ENCODE measurements at regions not wholly inside any gene's neighbourhood (a gene's known extent, or its start where the extent isn't known, plus 50 kb on each side); places are given as distances from the start of the nearest gene placed in this dataset.

DNA sequence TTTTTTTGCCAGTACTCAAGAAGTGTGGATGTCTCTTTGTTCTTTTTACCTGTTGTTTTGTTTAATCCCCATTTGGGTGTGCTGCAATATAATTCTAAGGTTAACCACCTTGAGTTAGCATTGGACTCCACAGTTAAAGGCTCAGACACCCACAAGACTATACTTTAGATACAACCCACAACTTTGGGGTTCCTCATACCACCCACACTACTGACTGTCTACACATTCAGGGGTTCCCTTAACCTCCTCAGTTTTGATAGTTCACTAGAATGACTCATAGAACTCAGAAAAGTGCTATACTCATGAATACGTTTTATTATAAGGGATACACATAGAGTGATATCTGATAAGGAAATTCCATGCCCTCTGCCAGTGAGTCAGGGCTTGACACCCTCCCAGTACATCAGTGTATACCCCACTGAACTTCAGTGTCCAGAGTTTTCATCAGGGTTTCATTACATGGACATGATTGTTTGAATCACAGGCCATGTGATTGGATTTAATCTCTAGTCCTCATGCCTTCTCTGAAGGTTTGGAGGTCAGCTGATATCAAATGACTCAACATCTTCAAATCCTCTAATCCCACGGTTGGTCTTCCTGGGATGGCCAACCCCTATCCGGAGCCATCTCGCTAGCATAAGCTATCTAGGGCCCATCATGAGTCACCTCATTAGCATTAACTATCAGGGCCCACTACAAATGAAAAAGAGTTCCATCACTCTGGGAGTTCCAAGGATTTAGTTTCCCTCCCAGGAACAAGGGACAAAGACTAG is 357.7 kb upstream of the EMCN start:
- Histone ChIP-seq H3K27me3 (replicated peaks; ENCODE audit: insufficient read depth, low read depth, low read length, poor library complexity) (no peaks in the 10 kb centered on the region), H3K36me3 (ENCODE audit: insufficient read depth, low read length, poor library complexity, severe bottlenecking) (no peaks in the 10 kb centered on the region), H3K27ac (ENCODE audit: low read depth, low read length, poor library complexity, severe bottlenecking) (no peak overlapping the region), H3K4me3 (ENCODE audit: low read depth, low read length, poor library complexity, severe bottlenecking) (no peak overlapping the region), H3K9me3 (ENCODE audit: low read depth, low read length, poor library complexity, severe bottlenecking) (no peaks in the 10 kb centered on the region), H3K4me1 (ENCODE audit: insufficient read depth, low read length, poor library complexity, severe bottlenecking) (no peaks in the 10 kb centered on the region)
- POLR2A ChIA-PET (ENCODE audit: low non-redundant PET): no interaction called here
- TF ChIP-seq EZH2 (IDR thresholded peaks at IDR 0.05; ENCODE audit: borderline replicate concordance, low read depth, low read length, poor library complexity, severe bottlenecking): no peak
- intact Hi-C loops (cut with micrococcal nuclease; ENCODE audit: unreplicated experiment): no loop called here
- CTCF ChIA-PET: no interaction called here
- BruUV-seq (replicated peaks): no TSS peak
- DNase-seq (ENCODE audit: low spot score): peak; percentile 41

DNA sequence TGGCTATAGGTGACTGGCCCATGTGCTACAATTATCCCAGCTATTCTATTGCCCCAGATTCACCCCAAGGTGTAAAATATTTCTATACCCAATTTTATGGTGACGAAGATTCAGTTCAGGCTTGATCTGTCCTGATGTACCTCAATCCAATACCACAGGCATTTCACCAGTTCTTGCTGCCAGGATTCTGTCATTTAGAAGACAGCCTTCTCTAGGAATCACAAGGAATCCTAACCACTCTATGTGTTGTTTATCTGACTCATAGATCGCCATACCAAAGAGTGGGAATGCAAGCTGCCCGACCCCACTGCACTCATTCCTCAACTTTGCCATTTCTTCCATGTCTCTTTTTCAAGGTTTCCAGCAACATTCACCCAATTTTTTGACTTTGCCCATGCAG is 355.0 kb upstream of the EMCN start:
- no peak overlapping the region for H3K4me3 ChIP-seq (ENCODE audit: low read depth, low read length, poor library complexity, severe bottlenecking)
- CTCF ChIA-PET: no interaction called here
- no peaks in the 10 kb centered on the region for H3K27me3 ChIP-seq (replicated peaks; ENCODE audit: insufficient read depth, low read depth, low read length, poor library complexity)
- intact Hi-C loops (cut with micrococcal nuclease; ENCODE audit: unreplicated experiment): no loop called here
- POLR2A ChIA-PET (ENCODE audit: low non-redundant PET): no interaction called here
- no peaks in the 10 kb centered on the region for H3K9me3 ChIP-seq (ENCODE audit: low read depth, low read length, poor library complexity, severe bottlenecking)
- TF ChIP-seq CTCF (conservative IDR thresholded peaks at IDR 0.05; ENCODE audit: low read depth, low read length) (no peak), EZH2 (IDR thresholded peaks at IDR 0.05; ENCODE audit: borderline replicate concordance, low read depth, low read length, poor library complexity, severe bottlenecking) (no peak)
- no peaks in the 10 kb centered on the region for H3K4me1 ChIP-seq (ENCODE audit: insufficient read depth, low read length, poor library complexity, severe bottlenecking)
- no peaks in the 10 kb centered on the region for H3K36me3 ChIP-seq (ENCODE audit: insufficient read depth, low read length, poor library complexity, severe bottlenecking)
- no peak overlapping the region for H3K27ac ChIP-seq (ENCODE audit: low read depth, low read length, poor library complexity, severe bottlenecking)
- DNase-seq (ENCODE audit: low spot score): no peak
- BruUV-seq (replicated peaks): no TSS peak

DNA sequence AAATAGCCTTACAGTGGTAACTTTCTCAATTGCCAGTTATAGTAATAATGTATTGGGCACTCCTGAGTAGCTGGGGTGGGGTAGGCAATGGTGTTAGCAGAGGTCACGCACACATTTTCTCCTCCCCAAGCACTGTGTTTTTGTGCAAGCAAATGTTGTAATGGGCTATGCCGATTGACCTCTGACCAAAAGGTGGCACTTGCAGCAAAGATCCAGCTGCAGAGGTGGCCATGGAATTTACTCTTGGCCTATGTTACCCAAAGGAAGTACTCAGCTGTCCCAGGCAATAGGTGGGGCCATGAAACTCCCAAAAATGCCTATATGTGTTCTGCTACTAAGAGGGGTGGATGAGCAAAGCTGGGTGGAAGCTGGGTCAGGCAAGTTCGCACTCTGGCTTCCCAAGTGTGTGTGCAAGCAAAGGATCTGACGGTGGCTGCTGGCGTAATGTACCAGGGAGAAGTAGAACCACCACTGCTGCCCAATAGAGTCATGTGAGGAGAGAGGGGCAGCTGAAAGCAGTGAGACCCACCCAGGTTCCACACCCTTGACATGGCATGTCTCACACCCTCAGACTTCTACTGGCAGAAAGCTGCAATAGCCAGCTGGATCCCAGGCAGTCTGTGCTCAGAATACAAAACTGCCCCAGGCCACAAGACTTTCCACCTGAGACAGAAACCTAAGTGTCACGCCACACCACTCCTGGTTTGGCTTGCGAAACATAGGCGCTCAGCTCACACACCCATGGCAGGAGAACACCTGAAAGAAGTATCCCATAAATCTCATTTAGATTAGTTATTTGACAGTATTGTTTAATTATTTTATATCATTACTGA is 353.3 kb upstream of the EMCN start:
- ChIA-PET POLR2A (ENCODE audit: low non-redundant PET) (no interaction called here), CTCF (no interaction called here)
- no peak for TF ChIP-seq EZH2 (IDR thresholded peaks at IDR 0.05; ENCODE audit: borderline replicate concordance, low read depth, low read length, poor library complexity, severe bottlenecking)
- TF ChIP-seq CTCF (conservative IDR thresholded peaks at IDR 0.05; ENCODE audit: low read depth, low read length): no peak
- no TSS peak for BruUV-seq (replicated peaks)
- Histone ChIP-seq H3K36me3 (ENCODE audit: insufficient read depth, low read length, poor library complexity, severe bottlenecking) (no peaks in the 10 kb centered on the region), H3K27me3 (replicated peaks; ENCODE audit: insufficient read depth, low read depth, low read length, poor library complexity) (no peaks in the 10 kb centered on the region), H3K4me1 (ENCODE audit: insufficient read depth, low read length, poor library complexity, severe bottlenecking) (no peaks in the 10 kb centered on the region), H3K4me3 (ENCODE audit: low read depth, low read length, poor library complexity, severe bottlenecking) (no peak overlapping the region), H3K9me3 (ENCODE audit: low read depth, low read length, poor library complexity, severe bottlenecking) (no peaks in the 10 kb centered on the region), H3K27ac (ENCODE audit: low read depth, low read length, poor library complexity, severe bottlenecking) (no peak overlapping the region)
- no peak for DNase-seq (ENCODE audit: low spot score)
- intact Hi-C loops (cut with micrococcal nuclease; ENCODE audit: unreplicated experiment): no loop called here
